ENCODE measurements at regions not wholly inside any gene's neighbourhood (a gene's known extent, or its start where the extent isn't known, plus 50 kb on each side); places are given as distances from the start of the nearest gene placed in this dataset.

- TF ChIP-seq MAX (IDR thresholded peaks at IDR 0.05; ENCODE audit: low read depth) (no peak), MEF2A (IDR thresholded peaks at IDR 0.05; ENCODE audit: borderline replicate concordance, low read depth) (no peak), CTCF (IDR thresholded peaks at IDR 0.05) (no peak), USF2 (IDR thresholded peaks at IDR 0.05; ENCODE audit: borderline replicate concordance, low read depth, low read length) (no peak), RAD21 (IDR thresholded peaks at IDR 0.05; ENCODE audit: low read length) (no peak), ZBTB33 (IDR thresholded peaks at IDR 0.05; ENCODE audit: borderline replicate concordance, low read depth) (no peak), EP300 (IDR thresholded peaks at IDR 0.05; ENCODE audit: borderline replicate concordance in 1 of 2, low read depth in 1 of 2, low read length in 1 of 2) (no peak), FOXJ3 (CRISPR knock-in tag; IDR thresholded peaks at IDR 0.05) (no peak), NRF1 (IDR thresholded peaks at IDR 0.05; ENCODE audit: low read depth, low read length) (no peak), RFX5 (IDR thresholded peaks at IDR 0.05; ENCODE audit: low read length) (no peak), TAF1 (IDR thresholded peaks at IDR 0.05; ENCODE audit: borderline replicate concordance, low read depth, low read length) (no peak), EZH2phosphoT487 (IDR thresholded peaks at IDR 0.05; ENCODE audit: borderline replicate concordance, low read depth) (no peak), POLR2AphosphoS5 (IDR thresholded peaks at IDR 0.05; ENCODE audit: low read depth, low read length) (no peak), FOXM1 (IDR thresholded peaks at IDR 0.05; ENCODE audit: low read depth) (no peak)
Measured at GRCh38 chr3:43166406-43166805, 60.5 kb upstream of the POMGNT2 start.
